NB4 (cell line): ENCODE measurements at regions not wholly inside any gene's neighbourhood (a gene's known extent, or its start where the extent isn't known, plus 50 kb on each side); places are given as distances from the start of the nearest gene placed in this dataset.

ENCODE experiments used
- MYC ChIP-seq: IDR thresholded peaks from 2 replicates; pipeline ENCODE4 v1.6.1; 2011; ENCODE audit warnings: low read depth, low read length
- POLR2A ChIP-seq: IDR thresholded peaks from 2 replicates; pipeline ENCODE4 v1.6.1; 2011; ENCODE audit warnings: mild to moderate bottlenecking; ENCODE audit not compliant: insufficient read length; ENCODE audit errors: extremely low read depth
- TF ChIP-seq, protein P1 (sequence below): IDR thresholded peaks from one replicate; pipeline ENCODE4 v1.5.1; 2012; ENCODE audit warnings: low read depth, low read length
- TF ChIP-seq, protein P2 (sequence below): IDR thresholded peaks from 2 replicates; pipeline ENCODE4 v1.6.1; 2011; ENCODE audit warnings: low read depth, low read length

DNA sequence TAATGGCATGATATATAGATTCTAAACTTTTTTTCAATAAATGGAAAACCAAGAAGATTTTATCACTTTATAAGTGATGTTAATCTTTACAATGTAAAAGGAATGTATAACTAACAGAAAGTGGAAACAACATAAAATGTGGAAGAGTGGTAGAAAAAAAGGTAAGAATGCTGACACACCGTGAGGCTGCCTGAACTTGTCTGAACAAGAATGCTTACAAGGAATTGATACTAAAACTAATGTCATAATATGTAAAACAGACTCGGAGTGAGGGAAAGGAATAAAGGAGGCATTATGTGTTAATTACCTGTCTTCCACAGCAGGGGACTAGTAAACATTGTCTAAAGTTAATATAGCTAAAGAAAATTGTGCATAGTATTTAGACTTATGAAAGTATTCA is 958.8 kb upstream of the TMEFF2 start:
- TF ChIP-seq, protein P1, sequence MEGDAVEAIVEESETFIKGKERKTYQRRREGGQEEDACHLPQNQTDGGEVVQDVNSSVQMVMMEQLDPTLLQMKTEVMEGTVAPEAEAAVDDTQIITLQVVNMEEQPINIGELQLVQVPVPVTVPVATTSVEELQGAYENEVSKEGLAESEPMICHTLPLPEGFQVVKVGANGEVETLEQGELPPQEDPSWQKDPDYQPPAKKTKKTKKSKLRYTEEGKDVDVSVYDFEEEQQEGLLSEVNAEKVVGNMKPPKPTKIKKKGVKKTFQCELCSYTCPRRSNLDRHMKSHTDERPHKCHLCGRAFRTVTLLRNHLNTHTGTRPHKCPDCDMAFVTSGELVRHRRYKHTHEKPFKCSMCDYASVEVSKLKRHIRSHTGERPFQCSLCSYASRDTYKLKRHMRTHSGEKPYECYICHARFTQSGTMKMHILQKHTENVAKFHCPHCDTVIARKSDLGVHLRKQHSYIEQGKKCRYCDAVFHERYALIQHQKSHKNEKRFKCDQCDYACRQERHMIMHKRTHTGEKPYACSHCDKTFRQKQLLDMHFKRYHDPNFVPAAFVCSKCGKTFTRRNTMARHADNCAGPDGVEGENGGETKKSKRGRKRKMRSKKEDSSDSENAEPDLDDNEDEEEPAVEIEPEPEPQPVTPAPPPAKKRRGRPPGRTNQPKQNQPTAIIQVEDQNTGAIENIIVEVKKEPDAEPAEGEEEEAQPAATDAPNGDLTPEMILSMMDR = no peak
- TF ChIP-seq MYC (no peak), POLR2A (no peak)
- TF ChIP-seq, protein P2, sequence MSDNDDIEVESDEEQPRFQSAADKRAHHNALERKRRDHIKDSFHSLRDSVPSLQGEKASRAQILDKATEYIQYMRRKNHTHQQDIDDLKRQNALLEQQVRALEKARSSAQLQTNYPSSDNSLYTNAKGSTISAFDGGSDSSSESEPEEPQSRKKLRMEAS = no peak
